Limb (tissue), 2 donors: ENCODE measurements at regions not wholly inside any gene's neighbourhood (a gene's known extent, or its start where the extent isn't known, plus 50 kb on each side); places are given as distances from the start of the nearest gene placed in this dataset.

Experiments used
- DNase-seq, 2 donors: peaks; one replicate each; pipeline ENCODE4 v3.0.0-alpha.2; 2016; ENCODE audit errors: extremely low spot score in 2 of 2

GRCh38 chr12:111157486-111157885 is 211.4 kb downstream of the PHETA1 start:
- no peak for DNase-seq

GRCh38 chr12:111156304-111156703 is 212.6 kb downstream of the PHETA1 start:
- DNase-seq, result no peak

- no peak for DNase-seq
Observed at GRCh38 chr12:111155521-111155920, 213.4 kb downstream of the PHETA1 start.

- no peak for DNase-seq
Observed at GRCh38 chr12:111155020-111155419, 213.9 kb downstream of the PHETA1 start.

GRCh38 chr12:111154147-111154834 is 214.6 kb downstream of the PHETA1 start:
- no peak for DNase-seq

GRCh38 chr12:111152561-111152960 is 216.3 kb downstream of the PHETA1 start:
- DNase-seq, result no peak

GRCh38 chr12:111150921-111151840 is 217.7 kb downstream of the PHETA1 start:
- DNase-seq, result no peak

GRCh38 chr12:111150360-111150759 is 218.5 kb downstream of the PHETA1 start:
- no peak for DNase-seq

- DNase-seq, result no peak
Observed at GRCh38 chr12:111149299-111149698, 219.6 kb downstream of the PHETA1 start.

GRCh38 chr12:111148005-111148404 is 220.9 kb downstream of the PHETA1 start:
- no peak for DNase-seq

GRCh38 chr12:111143271-111143670 is 222.9 kb upstream of the MYL2 start:
- DNase-seq, result no peak

GRCh38 chr12:111141205-111141604 is 220.8 kb upstream of the MYL2 start:
- no peak for DNase-seq

GRCh38 chr12:111138016-111138415 is 217.6 kb upstream of the MYL2 start:
- DNase-seq, result no peak

GRCh38 chr12:111135293-111135832 is 215.0 kb upstream of the MYL2 start:
- DNase-seq, result no peak

GRCh38 chr12:111130336-111130735 is 210.0 kb upstream of the MYL2 start:
- no peak for DNase-seq

GRCh38 chr12:111129149-111129767 is 208.9 kb upstream of the MYL2 start:
- no peak for DNase-seq

- DNase-seq, result no peak
Observed at GRCh38 chr12:111126331-111126730, 206.0 kb upstream of the MYL2 start.

GRCh38 chr12:111124183-111124582 is 203.8 kb upstream of the MYL2 start:
- no peak for DNase-seq

GRCh38 chr12:111123390-111123789 is 203.0 kb upstream of the MYL2 start:
- DNase-seq, result no peak

GRCh38 chr12:111122458-111122878 is 202.1 kb upstream of the MYL2 start:
- DNase-seq, result no peak

- peak in 1 of 2 donors; percentile 11 for DNase-seq
Observed at GRCh38 chr12:111121840-111122239, 201.5 kb upstream of the MYL2 start.

GRCh38 chr12:111120578-111120977 is 200.2 kb upstream of the MYL2 start:
- no peak for DNase-seq
